H1 (cell line): ENCODE measurements at regions not wholly inside any gene's neighbourhood (a gene's known extent, or its start where the extent isn't known, plus 50 kb on each side); places are given as distances from the start of the nearest gene placed in this dataset.

ENCODE experiments used
- BACH1 ChIP-seq: IDR thresholded peaks from 2 replicates; pipeline ENCODE4 v1.6.1; 2012; ENCODE audit warnings: low read length, improper control_type of control experiment
- HDAC2 ChIP-seq, 2 experiments: fragments of 300-600 bp in 1 of 2; sonication (generic) in 1 of 2; IDR thresholded peaks; 2 replicates each; pipeline ENCODE4 v1.6.1; 2011 to 2012; ENCODE audit warnings: low read depth in 2 of 2, low read length in 2 of 2, mild to moderate bottlenecking in 2 of 2, moderate library complexity in 2 of 2, borderline replicate concordance in 1 of 2, inconsistent platforms in 1 of 2
- SIN3A ChIP-seq, 2 experiments: IDR thresholded peaks in 1 of 2; conservative IDR thresholded peaks in 1 of 2; 2 replicates each; pipeline ENCODE4 v1.6.1; 2011 to 2012; ENCODE audit warnings: low read length in 2 of 2, improper control_type of control experiment in 1 of 2, low read depth in 1 of 2, mild to moderate bottlenecking in 1 of 2

- no peak for TF ChIP-seq HDAC2 (IDR thresholded peaks at IDR 0.05; ENCODE audit: borderline replicate concordance in 1 of 2, low read depth in 2 of 2, low read length in 2 of 2)
- no peak for TF ChIP-seq SIN3A (conservative IDR thresholded peaks at IDR 0.05 in 1 of 2, IDR thresholded peaks at IDR 0.05 in 1 of 2; ENCODE audit: low read depth in 1 of 2, low read length in 2 of 2)
- no peak for TF ChIP-seq BACH1
These were observed 125.8 kb upstream of the NCOR2 start (continued) for GRCh38 chr12:124693111-124693723.
